Neural cell (in vitro differentiated cells): ENCODE measurements at regions not wholly inside any gene's neighbourhood (a gene's known extent, or its start where the extent isn't known, plus 50 kb on each side); places are given as distances from the start of the nearest gene placed in this dataset.

Experiments
- TF ChIP-seq, protein P1 (sequence below): fragments of 450-650 bp; IDR thresholded peaks from 2 replicates; pipeline ENCODE4 v1.5.1; 2014; ENCODE audit warnings: antibody characterized with exemption, mild to moderate bottlenecking, moderate library complexity; ENCODE audit not compliant: poor library complexity, severe bottlenecking
- TF ChIP-seq, protein P2 (sequence below): IDR thresholded peaks from 2 replicates; pipeline ENCODE4 v1.6.1; 2012; ENCODE audit warnings: borderline replicate concordance

DNA sequence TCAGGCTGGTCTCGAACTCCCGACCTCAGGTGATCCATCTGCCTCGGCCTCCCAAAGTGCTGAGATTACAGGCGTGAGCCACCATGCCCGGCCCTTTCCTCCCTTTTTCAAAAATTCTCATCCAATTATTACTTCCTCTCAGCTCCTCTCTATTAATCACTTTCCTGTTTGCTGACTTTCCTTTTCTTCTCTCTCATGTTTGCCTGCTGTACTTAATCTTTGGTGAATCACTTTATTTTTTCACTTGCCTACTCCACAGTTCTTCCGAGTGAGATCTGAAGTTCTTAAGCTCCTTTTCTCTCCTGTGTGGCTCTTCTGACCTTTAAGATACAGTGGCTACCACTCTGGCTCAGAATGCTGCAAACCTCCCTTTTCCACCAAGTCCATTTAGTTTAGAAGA is 126.3 kb upstream of the SERTAD2 start:
- TF ChIP-seq, protein P1, sequence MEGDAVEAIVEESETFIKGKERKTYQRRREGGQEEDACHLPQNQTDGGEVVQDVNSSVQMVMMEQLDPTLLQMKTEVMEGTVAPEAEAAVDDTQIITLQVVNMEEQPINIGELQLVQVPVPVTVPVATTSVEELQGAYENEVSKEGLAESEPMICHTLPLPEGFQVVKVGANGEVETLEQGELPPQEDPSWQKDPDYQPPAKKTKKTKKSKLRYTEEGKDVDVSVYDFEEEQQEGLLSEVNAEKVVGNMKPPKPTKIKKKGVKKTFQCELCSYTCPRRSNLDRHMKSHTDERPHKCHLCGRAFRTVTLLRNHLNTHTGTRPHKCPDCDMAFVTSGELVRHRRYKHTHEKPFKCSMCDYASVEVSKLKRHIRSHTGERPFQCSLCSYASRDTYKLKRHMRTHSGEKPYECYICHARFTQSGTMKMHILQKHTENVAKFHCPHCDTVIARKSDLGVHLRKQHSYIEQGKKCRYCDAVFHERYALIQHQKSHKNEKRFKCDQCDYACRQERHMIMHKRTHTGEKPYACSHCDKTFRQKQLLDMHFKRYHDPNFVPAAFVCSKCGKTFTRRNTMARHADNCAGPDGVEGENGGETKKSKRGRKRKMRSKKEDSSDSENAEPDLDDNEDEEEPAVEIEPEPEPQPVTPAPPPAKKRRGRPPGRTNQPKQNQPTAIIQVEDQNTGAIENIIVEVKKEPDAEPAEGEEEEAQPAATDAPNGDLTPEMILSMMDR: no peak
- TF ChIP-seq, protein P2, sequence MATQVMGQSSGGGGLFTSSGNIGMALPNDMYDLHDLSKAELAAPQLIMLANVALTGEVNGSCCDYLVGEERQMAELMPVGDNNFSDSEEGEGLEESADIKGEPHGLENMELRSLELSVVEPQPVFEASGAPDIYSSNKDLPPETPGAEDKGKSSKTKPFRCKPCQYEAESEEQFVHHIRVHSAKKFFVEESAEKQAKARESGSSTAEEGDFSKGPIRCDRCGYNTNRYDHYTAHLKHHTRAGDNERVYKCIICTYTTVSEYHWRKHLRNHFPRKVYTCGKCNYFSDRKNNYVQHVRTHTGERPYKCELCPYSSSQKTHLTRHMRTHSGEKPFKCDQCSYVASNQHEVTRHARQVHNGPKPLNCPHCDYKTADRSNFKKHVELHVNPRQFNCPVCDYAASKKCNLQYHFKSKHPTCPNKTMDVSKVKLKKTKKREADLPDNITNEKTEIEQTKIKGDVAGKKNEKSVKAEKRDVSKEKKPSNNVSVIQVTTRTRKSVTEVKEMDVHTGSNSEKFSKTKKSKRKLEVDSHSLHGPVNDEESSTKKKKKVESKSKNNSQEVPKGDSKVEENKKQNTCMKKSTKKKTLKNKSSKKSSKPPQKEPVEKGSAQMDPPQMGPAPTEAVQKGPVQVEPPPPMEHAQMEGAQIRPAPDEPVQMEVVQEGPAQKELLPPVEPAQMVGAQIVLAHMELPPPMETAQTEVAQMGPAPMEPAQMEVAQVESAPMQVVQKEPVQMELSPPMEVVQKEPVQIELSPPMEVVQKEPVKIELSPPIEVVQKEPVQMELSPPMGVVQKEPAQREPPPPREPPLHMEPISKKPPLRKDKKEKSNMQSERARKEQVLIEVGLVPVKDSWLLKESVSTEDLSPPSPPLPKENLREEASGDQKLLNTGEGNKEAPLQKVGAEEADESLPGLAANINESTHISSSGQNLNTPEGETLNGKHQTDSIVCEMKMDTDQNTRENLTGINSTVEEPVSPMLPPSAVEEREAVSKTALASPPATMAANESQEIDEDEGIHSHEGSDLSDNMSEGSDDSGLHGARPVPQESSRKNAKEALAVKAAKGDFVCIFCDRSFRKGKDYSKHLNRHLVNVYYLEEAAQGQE: no peak
